ENCODE measurements at regions not wholly inside any gene's neighbourhood (a gene's known extent, or its start where the extent isn't known, plus 50 kb on each side); places are given as distances from the start of the nearest gene placed in this dataset.

DNA sequence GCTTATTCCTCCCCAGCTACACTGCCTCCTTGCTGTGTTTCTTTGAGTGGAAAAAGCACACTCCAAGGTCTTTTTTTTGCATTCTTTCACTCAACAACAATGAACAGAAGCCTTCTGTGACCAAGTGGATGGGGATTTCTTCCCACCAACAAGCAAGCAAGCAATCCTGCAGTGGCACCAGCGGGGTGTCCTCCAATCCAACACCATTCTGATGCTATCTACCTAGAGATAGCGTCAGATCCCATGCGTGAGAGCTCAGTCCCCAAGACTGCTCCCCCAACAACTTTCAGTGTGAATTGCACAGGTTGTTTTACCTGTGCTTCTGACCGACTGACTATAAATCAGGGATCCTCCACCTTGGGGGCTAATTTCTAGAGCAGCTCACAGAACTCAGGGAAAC lies 311.0 kb upstream of the PODXL start:
- H3K27ac Mint-ChIP-seq, result no peak overlapping the region
- intact Hi-C loops (cut with micrococcal nuclease), result no loop called here
- H3K36me3 Mint-ChIP-seq (ENCODE audit: low read depth), result no peaks in the 10 kb centered on the region
- no peak overlapping the region for H3K4me3 Mint-ChIP-seq
- DNase-seq (ENCODE audit: low spot score), result no peak
- H3K4me1 Mint-ChIP-seq (ENCODE audit: low read depth), result no peaks in the 10 kb centered on the region
- no peaks in the 10 kb centered on the region for H3K27me3 Mint-ChIP-seq (ENCODE audit: insufficient read depth)
- no peaks in the 10 kb centered on the region for H3K9me3 Mint-ChIP-seq

DNA sequence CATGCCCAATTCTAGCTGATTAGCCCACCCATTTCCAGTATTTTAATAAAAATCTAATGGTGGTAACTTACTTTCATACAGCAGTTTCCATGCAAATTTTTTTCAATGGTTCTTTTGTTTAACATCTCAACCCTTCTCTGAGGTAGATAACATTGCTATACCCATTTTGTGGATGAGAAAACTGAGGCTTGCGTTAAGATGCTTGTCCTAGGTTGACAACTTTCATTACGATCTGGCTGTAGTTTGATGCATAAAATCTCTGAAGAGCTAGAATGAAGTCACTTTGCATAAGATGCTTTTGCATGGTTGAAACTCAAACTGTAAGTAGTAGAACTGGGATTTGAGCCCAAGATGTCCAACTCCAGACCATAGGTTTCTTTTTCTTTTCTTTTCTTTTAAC lies 309.5 kb upstream of the PODXL start:
- no peak for DNase-seq (ENCODE audit: low spot score)
- Mint-ChIP-seq H3K27ac (no peak overlapping the region), H3K9me3 (no peaks in the 10 kb centered on the region), H3K36me3 (ENCODE audit: low read depth) (no peaks in the 10 kb centered on the region), H3K4me1 (ENCODE audit: low read depth) (no peaks in the 10 kb centered on the region), H3K27me3 (ENCODE audit: insufficient read depth) (peaks cover 3% of the 10 kb centered on the region), H3K4me3 (no peak overlapping the region)
- intact Hi-C loops (cut with micrococcal nuclease), result no loop called here

DNA sequence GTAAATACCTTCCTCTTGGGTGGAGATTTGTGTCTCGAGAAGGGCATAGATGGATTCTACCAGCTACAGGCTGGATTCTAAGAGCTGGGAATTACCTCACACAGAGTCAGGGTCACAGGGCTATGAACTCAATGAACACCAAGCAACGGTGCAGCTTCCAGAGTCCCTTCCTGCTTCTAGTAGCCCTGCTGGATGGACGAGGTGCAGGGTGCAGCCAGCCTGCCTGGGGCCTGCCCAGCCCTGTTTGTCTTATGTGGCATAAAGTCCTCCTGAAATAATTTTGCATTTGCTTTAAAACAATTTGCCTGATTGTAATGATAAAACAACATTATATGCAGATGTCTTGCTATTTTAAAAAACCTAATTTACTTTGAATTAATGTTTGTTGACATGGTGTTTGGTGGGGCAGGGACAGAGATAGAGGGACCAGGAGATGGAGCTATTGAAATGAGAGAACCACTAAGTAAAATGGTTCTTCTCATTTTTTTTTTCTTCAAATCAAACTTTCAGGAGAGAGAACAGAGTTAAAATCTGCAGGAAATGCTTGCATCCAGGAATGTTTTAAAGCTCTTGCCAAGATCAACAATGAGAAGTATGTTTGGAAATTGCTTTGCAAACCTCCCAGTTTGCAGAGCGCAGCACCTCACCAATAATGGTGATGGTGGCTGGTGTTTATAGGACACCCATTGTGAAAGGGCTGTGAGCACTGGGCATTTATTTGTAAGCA lies 305.4 kb upstream of the PODXL start:
- Mint-ChIP-seq H3K27me3 (ENCODE audit: insufficient read depth) (peaks cover 3% of the 10 kb centered on the region), H3K4me1 (ENCODE audit: low read depth) (no peaks in the 10 kb centered on the region), H3K27ac (no peak overlapping the region), H3K4me3 (no peak overlapping the region), H3K36me3 (ENCODE audit: low read depth) (no peaks in the 10 kb centered on the region), H3K9me3 (no peaks in the 10 kb centered on the region)
- no peak for DNase-seq (ENCODE audit: low spot score)
- intact Hi-C loops (cut with micrococcal nuclease), result no loop called here

DNA sequence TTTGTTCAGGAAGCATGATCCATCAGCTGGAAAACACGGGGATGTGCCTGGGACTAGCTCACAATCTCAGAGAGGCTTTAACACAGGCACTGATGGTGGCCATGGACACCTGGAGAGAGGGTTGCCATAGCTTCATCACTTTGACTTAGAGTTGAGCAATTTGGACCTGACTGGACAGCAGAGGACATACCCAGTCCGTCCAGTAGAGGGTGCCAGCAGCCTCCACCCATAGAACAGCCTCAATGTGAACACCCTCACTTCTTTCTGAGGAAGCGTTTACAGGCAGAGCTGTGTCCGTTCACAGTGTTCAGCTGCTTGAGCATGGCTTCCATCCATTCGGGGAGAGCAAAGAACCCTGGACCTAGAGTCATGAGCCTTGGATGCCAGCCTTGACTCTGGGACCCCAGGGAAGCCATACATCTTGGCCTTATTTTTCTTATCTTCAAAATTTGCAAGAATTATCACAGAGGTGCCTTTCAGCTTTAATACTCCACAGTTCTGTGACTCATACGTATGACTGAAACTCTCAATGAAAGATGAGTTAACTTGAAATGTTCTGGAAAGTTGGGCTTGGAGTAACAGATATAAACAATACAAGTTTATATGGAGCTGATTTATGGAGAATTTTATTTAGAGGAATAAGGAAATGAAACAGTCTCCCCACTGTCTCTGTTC lies 302.9 kb upstream of the PODXL start:
- Mint-ChIP-seq H3K36me3 (ENCODE audit: low read depth) (no peaks in the 10 kb centered on the region), H3K27ac (no peak overlapping the region), H3K27me3 (ENCODE audit: insufficient read depth) (peaks cover 3% of the 10 kb centered on the region), H3K4me1 (ENCODE audit: low read depth) (no peaks in the 10 kb centered on the region), H3K4me3 (no peak overlapping the region), H3K9me3 (no peaks in the 10 kb centered on the region)
- DNase-seq (ENCODE audit: low spot score), result peak; percentile 3
- intact Hi-C loops (cut with micrococcal nuclease), result loop anchor here (2.0 kb wide), 1 partner anchor 170 kb away; no protein-coding TSS in a partner anchor

- Mint-ChIP-seq H3K27me3 (ENCODE audit: insufficient read depth) (peaks cover 3% of the 10 kb centered on the region), H3K9me3 (no peaks in the 10 kb centered on the region), H3K36me3 (ENCODE audit: low read depth) (no peaks in the 10 kb centered on the region), H3K4me1 (ENCODE audit: low read depth) (no peaks in the 10 kb centered on the region), H3K27ac (no peak overlapping the region), H3K4me3 (no peak overlapping the region)
- no peak for DNase-seq (ENCODE audit: low spot score)
- intact Hi-C loops (cut with micrococcal nuclease), result loop anchor here (2.0 kb wide), 1 partner anchor 170 kb away; no protein-coding TSS in a partner anchor
These were observed 302.2 kb upstream of the PODXL start for GRCh38 chr7:131858611-131859010.

DNA sequence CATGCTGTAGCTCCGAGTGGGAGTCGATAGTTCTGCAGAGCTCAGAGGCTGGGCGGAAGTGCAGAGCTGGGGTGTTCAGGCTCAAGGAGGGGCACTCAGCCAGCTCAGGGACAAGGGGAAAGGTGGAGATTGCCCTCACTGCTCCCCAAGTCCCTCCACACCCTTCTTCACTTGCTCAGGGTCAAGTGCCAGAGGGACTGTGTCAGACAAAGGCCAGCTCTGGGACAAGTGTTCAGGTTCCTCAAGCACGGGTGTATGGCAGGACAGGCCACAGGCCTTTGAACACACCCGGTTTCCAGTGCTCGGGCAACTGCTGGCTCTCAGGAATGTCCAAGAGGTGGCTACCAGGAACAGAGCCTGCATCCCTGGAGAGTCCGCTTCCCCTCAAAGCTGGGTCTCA lies 293.0 kb upstream of the PODXL start:
- intact Hi-C loops (cut with micrococcal nuclease), result no loop called here
- Mint-ChIP-seq H3K27me3 (ENCODE audit: insufficient read depth) (peaks cover 6% of the 10 kb centered on the region), H3K9me3 (no peaks in the 10 kb centered on the region), H3K36me3 (ENCODE audit: low read depth) (no peaks in the 10 kb centered on the region), H3K4me1 (ENCODE audit: low read depth) (no peaks in the 10 kb centered on the region), H3K27ac (no peak overlapping the region), H3K4me3 (no peak overlapping the region)
- DNase-seq (ENCODE audit: low spot score), result no peak

GRCh38 chr7:131848033-131848432 lies 291.6 kb upstream of the PODXL start:
- Mint-ChIP-seq H3K27me3 (ENCODE audit: insufficient read depth) (peaks cover 6% of the 10 kb centered on the region), H3K9me3 (no peaks in the 10 kb centered on the region), H3K4me3 (no peak overlapping the region), H3K36me3 (ENCODE audit: low read depth) (no peaks in the 10 kb centered on the region), H3K4me1 (ENCODE audit: low read depth) (no peaks in the 10 kb centered on the region), H3K27ac (no peak overlapping the region)
- no peak for DNase-seq (ENCODE audit: low spot score)
- intact Hi-C loops (cut with micrococcal nuclease), result no loop called here

DNA sequence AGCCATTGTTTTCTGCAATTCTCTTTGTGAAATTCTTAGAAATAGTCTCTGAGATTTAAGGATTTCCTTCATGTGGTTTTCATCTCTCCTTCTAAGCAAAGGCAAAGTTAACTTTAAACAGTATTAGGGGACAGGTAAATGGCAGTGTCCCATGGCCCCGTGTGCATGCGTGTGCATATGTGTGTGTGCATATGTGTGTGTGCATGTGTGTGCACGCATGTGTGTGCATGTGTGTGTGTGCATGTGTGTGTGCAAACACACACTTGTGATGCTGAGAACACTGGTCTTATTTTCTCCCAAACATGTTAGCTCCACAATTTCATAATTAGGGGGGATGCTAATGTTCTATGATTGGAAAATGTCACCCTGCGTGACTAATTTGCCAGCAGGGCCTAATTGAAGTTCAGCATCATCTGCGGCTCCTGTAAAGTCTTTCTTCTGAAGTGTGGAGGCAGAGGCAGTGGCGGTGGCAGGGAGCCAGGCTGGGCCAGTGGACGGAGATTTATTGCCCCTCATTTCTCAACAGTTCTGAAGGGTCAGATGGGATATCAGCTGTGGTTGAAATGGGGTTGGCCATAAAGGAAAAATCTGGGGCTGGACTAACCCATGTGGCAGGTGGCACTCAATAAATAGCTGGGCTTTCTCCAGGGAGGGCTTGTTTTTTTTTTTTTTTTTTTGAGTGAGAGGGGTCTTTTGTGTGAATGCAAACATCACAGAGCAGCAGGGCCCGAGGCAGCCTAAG lies 289.3 kb upstream of the PODXL start:
- no peak overlapping the region for H3K4me3 Mint-ChIP-seq

GRCh38 chr7:131844369-131844768 lies 287.9 kb upstream of the PODXL start:
- no peak for DNase-seq (ENCODE audit: low spot score)
- H3K4me1 Mint-ChIP-seq (ENCODE audit: low read depth), result no peaks in the 10 kb centered on the region
- intact Hi-C loops (cut with micrococcal nuclease), result no loop called here
- peaks cover 8% of the 10 kb centered on the region for H3K27me3 Mint-ChIP-seq (ENCODE audit: insufficient read depth)
- H3K4me3 Mint-ChIP-seq, result no peak overlapping the region
- no peaks in the 10 kb centered on the region for H3K9me3 Mint-ChIP-seq
- no peak overlapping the region for H3K27ac Mint-ChIP-seq
- H3K36me3 Mint-ChIP-seq (ENCODE audit: low read depth), result no peaks in the 10 kb centered on the region

More for the DNA sequence above, 289.3 kb upstream of the PODXL start:
- H3K27me3 Mint-ChIP-seq (ENCODE audit: insufficient read depth), result peaks cover 6% of the 10 kb centered on the region
- no peak for DNase-seq (ENCODE audit: low spot score)
- no peak overlapping the region for H3K27ac Mint-ChIP-seq
- no peaks in the 10 kb centered on the region for H3K4me1 Mint-ChIP-seq (ENCODE audit: low read depth)
- H3K36me3 Mint-ChIP-seq (ENCODE audit: low read depth), result no peaks in the 10 kb centered on the region
- no peaks in the 10 kb centered on the region for H3K9me3 Mint-ChIP-seq
- intact Hi-C loops (cut with micrococcal nuclease), result no loop called here

- Mint-ChIP-seq H3K27ac (no peak overlapping the region), H3K9me3 (no peaks in the 10 kb centered on the region), H3K27me3 (ENCODE audit: insufficient read depth) (peaks cover 9% of the 10 kb centered on the region)
These were observed 287.5 kb upstream of the PODXL start for GRCh38 chr7:131843898-131844331.

GRCh38 chr7:131839967-131840690 lies 283.7 kb upstream of the PODXL start:
- no peak for DNase-seq (ENCODE audit: low spot score)
- Mint-ChIP-seq H3K4me1 (ENCODE audit: low read depth) (no peaks in the 10 kb centered on the region), H3K27ac (no peak overlapping the region), H3K4me3 (no peak overlapping the region), H3K27me3 (ENCODE audit: insufficient read depth) (peaks cover 4% of the 10 kb centered on the region), H3K36me3 (ENCODE audit: low read depth) (no peaks in the 10 kb centered on the region), H3K9me3 (no peaks in the 10 kb centered on the region)
- intact Hi-C loops (cut with micrococcal nuclease), result no loop called here

More at GRCh38 chr7:131843898-131844331, 287.5 kb upstream of the PODXL start:
- intact Hi-C loops (cut with micrococcal nuclease), result no loop called here
- Mint-ChIP-seq H3K4me1 (ENCODE audit: low read depth) (no peaks in the 10 kb centered on the region), H3K4me3 (no peak overlapping the region), H3K36me3 (ENCODE audit: low read depth) (no peaks in the 10 kb centered on the region)
- DNase-seq (ENCODE audit: low spot score), result no peak

DNA sequence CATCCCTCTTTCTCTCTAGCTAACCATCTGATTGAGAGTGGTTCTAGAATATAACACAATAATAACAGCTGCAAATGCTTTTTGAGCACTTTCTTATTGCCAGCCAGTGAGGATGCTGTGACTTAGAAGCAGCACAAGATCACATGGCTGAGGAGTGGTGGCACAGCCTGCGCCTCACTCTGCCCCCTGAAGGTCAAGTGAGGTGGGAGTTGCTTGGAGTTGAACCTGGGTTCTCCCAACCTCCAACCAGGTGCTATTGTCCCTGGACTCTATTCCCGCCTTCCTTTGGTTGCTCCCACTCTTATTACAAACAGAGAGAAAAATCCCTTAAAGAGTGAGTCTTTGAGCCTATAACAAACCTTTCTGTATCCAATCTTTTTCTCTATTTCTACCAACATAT lies 280.3 kb upstream of the PODXL start:
- H3K4me3 Mint-ChIP-seq, result no peak overlapping the region
- no peaks in the 10 kb centered on the region for H3K4me1 Mint-ChIP-seq (ENCODE audit: low read depth)
- H3K27me3 Mint-ChIP-seq (ENCODE audit: insufficient read depth), result peaks cover 4% of the 10 kb centered on the region
- no peaks in the 10 kb centered on the region for H3K36me3 Mint-ChIP-seq (ENCODE audit: low read depth)
- no peaks in the 10 kb centered on the region for H3K9me3 Mint-ChIP-seq
- DNase-seq (ENCODE audit: low spot score), result no peak
- H3K27ac Mint-ChIP-seq, result no peak overlapping the region
- intact Hi-C loops (cut with micrococcal nuclease), result no loop called here

Data from activated T-helper 1 cell treated with anti-CD3 and anti-CD28 coated beads, Interleukin-12 subunit alpha, Interleukin-12 subunit beta, Interleukin-2, Interleukin-4 antibody, amounts not matched to agents 30 ng/mL and 10 ng/mL and 1 ng/mL, durations not matched to agents 14 hours and 24 hours and 36 hours (primary cell).